ENCODE measurements at regions not wholly inside any gene's neighbourhood (a gene's known extent, or its start where the extent isn't known, plus 50 kb on each side); places are given as distances from the start of the nearest gene placed in this dataset.
"Not testable (repeated sequence)": the region's sequence is repeated elsewhere in the genome, so short reads cannot be mapped to it uniquely, and the experiment has no call there.

DNA sequence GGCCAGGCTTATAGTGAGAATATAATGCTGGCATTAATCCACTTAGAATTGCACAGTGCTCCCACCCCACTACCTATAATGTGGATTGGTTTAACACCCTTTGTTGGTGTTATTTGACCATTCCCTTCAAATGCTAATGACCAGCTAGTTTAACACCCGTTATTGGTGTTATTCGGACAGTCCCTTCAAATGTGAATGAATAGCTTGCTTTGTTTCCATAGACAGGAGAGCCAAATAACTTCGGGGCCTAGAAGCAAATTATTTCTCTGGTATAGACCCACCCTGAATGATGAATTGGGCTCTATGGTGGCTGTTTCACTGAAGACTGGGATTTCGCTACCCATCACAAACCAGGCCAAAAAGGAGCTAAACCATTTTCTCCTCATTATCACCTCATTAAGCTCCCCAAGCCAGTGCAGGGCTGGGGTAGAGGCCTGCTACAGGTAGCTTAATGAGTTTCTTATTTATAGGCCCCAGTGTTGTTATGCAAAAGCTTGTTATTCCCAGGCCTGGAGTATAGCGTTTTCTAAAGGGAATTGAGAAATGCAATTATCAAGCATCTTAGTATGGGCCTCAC lies 494.1 kb upstream of the DPH6 start:
- H3K27me3 Mint-ChIP-seq (ENCODE audit: low read depth in 2 of 2) = no peaks in the 10 kb centered on the region
- intact Hi-C loops (cut with micrococcal nuclease) = no loop called here
- no peaks in the 10 kb centered on the region for H3K4me1 ChIP-seq (ENCODE audit: control insufficient read depth, insufficient read depth, low read length)
- TF ChIP-seq, protein P1, sequence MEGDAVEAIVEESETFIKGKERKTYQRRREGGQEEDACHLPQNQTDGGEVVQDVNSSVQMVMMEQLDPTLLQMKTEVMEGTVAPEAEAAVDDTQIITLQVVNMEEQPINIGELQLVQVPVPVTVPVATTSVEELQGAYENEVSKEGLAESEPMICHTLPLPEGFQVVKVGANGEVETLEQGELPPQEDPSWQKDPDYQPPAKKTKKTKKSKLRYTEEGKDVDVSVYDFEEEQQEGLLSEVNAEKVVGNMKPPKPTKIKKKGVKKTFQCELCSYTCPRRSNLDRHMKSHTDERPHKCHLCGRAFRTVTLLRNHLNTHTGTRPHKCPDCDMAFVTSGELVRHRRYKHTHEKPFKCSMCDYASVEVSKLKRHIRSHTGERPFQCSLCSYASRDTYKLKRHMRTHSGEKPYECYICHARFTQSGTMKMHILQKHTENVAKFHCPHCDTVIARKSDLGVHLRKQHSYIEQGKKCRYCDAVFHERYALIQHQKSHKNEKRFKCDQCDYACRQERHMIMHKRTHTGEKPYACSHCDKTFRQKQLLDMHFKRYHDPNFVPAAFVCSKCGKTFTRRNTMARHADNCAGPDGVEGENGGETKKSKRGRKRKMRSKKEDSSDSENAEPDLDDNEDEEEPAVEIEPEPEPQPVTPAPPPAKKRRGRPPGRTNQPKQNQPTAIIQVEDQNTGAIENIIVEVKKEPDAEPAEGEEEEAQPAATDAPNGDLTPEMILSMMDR (IDR thresholded peaks at IDR 0.05) = no peak
- no peak overlapping the region for H3K4me3 Mint-ChIP-seq
- H3K27ac Mint-ChIP-seq = no peak overlapping the region
- H3K4me3 ChIP-seq (ENCODE audit: low read length) = no peak overlapping the region
- 80% methylated on average over 4 of the region's 5 CpGs for WGBS (ENCODE audit: insufficient coverage)
- ATAC-seq = no peak
- no peak for DNase-seq
- no peaks in the 10 kb centered on the region for H3K36me3 ChIP-seq (ENCODE audit: control insufficient read depth, insufficient read depth, low read length)
- H3K9me3 ChIP-seq (ENCODE audit: control insufficient read depth, insufficient read depth, low read length) = peaks cover 2% of the 10 kb centered on the region
- no peaks in the 10 kb centered on the region for H3K27me3 ChIP-seq (ENCODE audit: control insufficient read depth, insufficient read depth, low read length)
- peaks cover 8 to 20% of the 10 kb centered on the region in 2 donors for H3K9me3 Mint-ChIP-seq
- no peaks in the 10 kb centered on the region for H3K36me3 Mint-ChIP-seq
- H3K27ac ChIP-seq (ENCODE audit: low read length) = no peak overlapping the region
- no peaks in the 10 kb centered on the region for H3K4me1 Mint-ChIP-seq

DNA sequence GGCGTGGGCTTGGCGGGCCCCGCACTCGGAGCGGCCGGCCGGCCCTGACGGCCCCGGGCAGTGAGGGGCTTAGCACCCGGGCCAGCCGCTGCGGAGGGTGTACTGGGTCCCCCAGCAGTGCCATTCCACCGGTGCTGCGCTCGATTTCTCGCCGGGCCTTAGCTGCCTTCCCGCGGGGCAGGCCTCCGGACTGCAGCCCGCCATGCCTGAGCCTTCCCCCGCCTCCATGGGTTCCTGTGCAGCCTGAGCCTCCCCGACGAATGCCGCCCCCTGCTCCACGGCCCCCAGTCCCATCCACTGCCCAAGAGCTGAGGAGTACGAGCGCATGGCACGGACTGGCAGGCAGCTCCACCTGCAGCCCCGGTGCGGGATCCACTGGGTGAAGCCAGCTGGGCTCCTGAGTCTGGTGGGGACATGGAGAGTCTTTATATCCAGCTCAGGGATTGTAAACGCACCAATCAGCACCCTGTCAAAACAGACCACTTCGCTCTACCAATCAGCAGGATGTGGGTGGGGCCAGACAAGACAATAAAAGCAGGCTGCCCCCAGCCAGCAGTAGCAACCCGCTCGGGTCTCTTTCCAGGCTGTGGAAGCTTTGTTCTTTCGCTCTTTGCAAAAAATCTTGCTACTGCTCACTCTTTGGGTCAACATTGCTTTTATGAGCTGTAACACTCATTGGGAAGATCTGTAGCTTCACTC lies 501.2 kb upstream of the DPH6 start:
- H3K4me3 Mint-ChIP-seq; H3K27ac ChIP-seq (ENCODE audit: low read length); H3K27me3 Mint-ChIP-seq (ENCODE audit: low read depth in 2 of 2); H3K4me1 ChIP-seq (ENCODE audit: control insufficient read depth, insufficient read depth, low read length); intact Hi-C loops (cut with micrococcal nuclease); H3K36me3 Mint-ChIP-seq; H3K9me3 ChIP-seq (ENCODE audit: control insufficient read depth, insufficient read depth, low read length); DNase-seq; H3K36me3 ChIP-seq (ENCODE audit: control insufficient read depth, insufficient read depth, low read length); H3K27ac Mint-ChIP-seq; H3K4me1 Mint-ChIP-seq; ATAC-seq; H3K27me3 ChIP-seq (ENCODE audit: control insufficient read depth, insufficient read depth, low read length); H3K4me3 ChIP-seq (ENCODE audit: low read length): not testable (repeated sequence)
- 95% methylated on average over 36 of the region's 36 CpGs for WGBS (ENCODE audit: insufficient coverage)
- H3K9me3 Mint-ChIP-seq = peaks cover 9 to 17% of the 10 kb centered on the region in 2 donors

DNA sequence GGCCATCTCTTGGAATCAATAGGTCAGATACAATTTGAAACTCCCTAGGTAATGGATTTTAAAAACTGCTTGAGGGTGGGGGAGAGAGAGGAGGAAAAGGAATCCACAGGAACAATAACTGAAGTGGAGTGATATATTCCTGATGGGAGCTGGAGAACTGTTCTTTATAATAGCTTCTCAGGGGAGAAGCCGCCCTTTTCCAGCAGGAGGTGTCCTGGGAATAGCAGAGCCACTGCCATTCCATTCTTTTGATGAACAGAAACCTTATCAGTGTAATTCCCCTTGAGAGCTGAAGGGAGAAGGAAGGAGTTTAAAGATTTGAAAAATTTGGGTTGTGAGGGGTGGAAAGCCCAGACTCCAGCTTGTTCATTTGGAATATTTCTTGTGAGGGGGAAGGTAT lies 504.9 kb upstream of the DPH6 start:
- peaks cover 7% of the 10 kb centered on the region for H3K36me3 Mint-ChIP-seq
- ATAC-seq (no peak), DNase-seq (no peak)
- intact Hi-C loops (cut with micrococcal nuclease) = no loop called here
- H3K9me3 Mint-ChIP-seq = peaks cover 9 to 17% of the 10 kb centered on the region in 2 donors
- Histone ChIP-seq H3K4me1 (ENCODE audit: control insufficient read depth, insufficient read depth, low read length) (no peaks in the 10 kb centered on the region), H3K27ac (ENCODE audit: low read length) (no peak overlapping the region), H3K36me3 (ENCODE audit: control insufficient read depth, insufficient read depth, low read length) (no peaks in the 10 kb centered on the region), H3K27me3 (ENCODE audit: control insufficient read depth, insufficient read depth, low read length) (no peaks in the 10 kb centered on the region), H3K9me3 (ENCODE audit: control insufficient read depth, insufficient read depth, low read length) (no peaks in the 10 kb centered on the region), H3K4me3 (ENCODE audit: low read length) (no peak overlapping the region)
- H3K4me3 Mint-ChIP-seq = no peak overlapping the region
- no peaks in the 10 kb centered on the region for H3K27me3 Mint-ChIP-seq (ENCODE audit: low read depth in 2 of 2)
- TF ChIP-seq, protein P1 (IDR thresholded peaks at IDR 0.05) = no peak
- 80% methylated on average over 1 of the region's 1 CpG for WGBS (ENCODE audit: insufficient coverage)
- H3K4me1 Mint-ChIP-seq = no peaks in the 10 kb centered on the region
- H3K27ac Mint-ChIP-seq = no peak overlapping the region

DNA sequence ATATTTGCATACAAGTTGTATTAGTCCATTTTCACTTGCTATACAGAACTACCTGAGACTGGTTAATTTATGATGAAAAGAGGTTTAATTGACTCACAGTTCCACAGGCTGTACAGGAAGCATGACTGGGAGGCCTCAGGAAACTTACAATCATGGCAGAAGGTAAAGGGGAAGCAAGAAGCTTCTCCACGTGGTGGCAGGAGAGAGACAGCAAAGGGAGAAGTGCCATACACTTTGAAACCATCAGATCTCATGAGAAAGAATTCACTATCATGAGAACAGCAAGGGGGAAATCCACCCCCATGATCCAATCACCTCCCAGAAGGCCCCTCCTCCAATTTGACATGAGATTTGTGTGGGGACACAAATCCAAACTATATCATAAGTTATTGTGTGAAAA lies 506.7 kb upstream of the DPH6 start:
- ATAC-seq; H3K27me3 ChIP-seq (ENCODE audit: control insufficient read depth, insufficient read depth, low read length); H3K36me3 ChIP-seq (ENCODE audit: control insufficient read depth, insufficient read depth, low read length); H3K36me3 Mint-ChIP-seq; H3K4me3 ChIP-seq (ENCODE audit: low read length); H3K4me1 ChIP-seq (ENCODE audit: control insufficient read depth, insufficient read depth, low read length); H3K9me3 ChIP-seq (ENCODE audit: control insufficient read depth, insufficient read depth, low read length); intact Hi-C loops (cut with micrococcal nuclease); H3K4me3 Mint-ChIP-seq; H3K27ac ChIP-seq (ENCODE audit: low read length); DNase-seq; H3K4me1 Mint-ChIP-seq; H3K27ac Mint-ChIP-seq; H3K27me3 Mint-ChIP-seq (ENCODE audit: low read depth in 2 of 2): not testable (repeated sequence)
- WGBS (ENCODE audit: insufficient coverage) = 0% methylated on average over 1 of the region's 1 CpG
- peaks cover 7 to 17% of the 10 kb centered on the region in 2 donors for H3K9me3 Mint-ChIP-seq

Data from natural killer cell (primary cell).